B cell (primary cell): ENCODE measurements at regions not wholly inside any gene's neighbourhood (a gene's known extent, or its start where the extent isn't known, plus 50 kb on each side); places are given as distances from the start of the nearest gene placed in this dataset.

Experiments
- CTCF ChIP-seq: fragments of 200-600 bp; IDR thresholded peaks from one replicate; pipeline ENCODE4 v1.8.0; 2022; ENCODE audit warnings: antibody characterized with exemption, mild to moderate bottlenecking
- EZH2 ChIP-seq: IDR thresholded peaks from 2 replicates; pipeline ENCODE4 v1.6.1; 2012; ENCODE audit warnings: borderline replicate concordance, low read depth, mild to moderate bottlenecking, moderate library complexity, low read length; ENCODE audit not compliant: insufficient read depth, poor library complexity, severe bottlenecking

- TF ChIP-seq CTCF: no peak
- no peak for TF ChIP-seq EZH2
Observed at GRCh38 chr6:117837261-117837660, 69.8 kb upstream of the SLC35F1 start.
